Hippocampal formation (tissue), 2 donors: ENCODE measurements at regions not wholly inside any gene's neighbourhood (a gene's known extent, or its start where the extent isn't known, plus 50 kb on each side); places are given as distances from the start of the nearest gene placed in this dataset.
"Not testable (repeated sequence)": the region's sequence is repeated elsewhere in the genome, so short reads cannot be mapped to it uniquely, and the experiment has no call there.

Experiments
- DNase-seq, 2 donors: peaks; one replicate each; lab custom pipeline; 2025; lab: John Stamatoyannopoulos, UW

GRCh38 chr14:85071447-85071846 lies 458.5 kb upstream of the FLRT2 start:
- no peak for DNase-seq

GRCh38 chr14:85074955-85075354 lies 455.0 kb upstream of the FLRT2 start:
- no peak for DNase-seq

DNA sequence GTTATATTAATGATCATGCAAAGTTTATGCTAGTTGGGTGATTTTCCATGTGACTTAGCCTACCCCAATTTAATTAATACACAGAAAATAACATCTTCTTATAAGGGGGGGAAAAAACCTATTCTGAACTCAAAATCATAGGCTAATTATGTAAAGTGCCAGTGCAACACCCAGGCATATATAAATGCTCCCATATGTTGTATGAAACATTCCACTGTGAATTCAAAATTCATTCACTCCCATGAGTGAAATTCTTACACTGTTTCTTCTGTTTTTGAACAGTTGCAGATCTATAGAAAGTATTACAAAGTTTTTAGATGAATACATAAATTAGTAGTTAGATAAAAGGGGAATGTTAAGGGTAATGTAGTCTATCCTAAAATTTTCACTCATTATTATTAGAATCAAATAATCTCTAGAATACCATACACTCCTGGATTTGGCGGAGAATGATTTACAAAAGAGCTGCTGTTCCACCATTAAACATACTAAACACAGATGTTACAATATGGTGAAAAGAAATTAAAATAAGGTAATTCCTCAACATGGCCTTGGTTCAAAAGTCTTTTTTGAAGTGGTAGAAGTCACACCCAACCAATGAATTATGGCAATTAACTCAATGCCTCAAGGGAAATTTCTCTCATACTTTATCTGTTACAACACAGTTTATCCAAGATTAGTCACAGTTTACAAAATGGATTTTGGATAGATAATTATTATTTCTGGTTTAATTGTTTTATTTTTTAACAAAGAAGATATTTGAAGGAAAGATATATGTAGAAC lies 454.1 kb upstream of the FLRT2 start:
- DNase-seq: no peak

GRCh38 chr14:85077716-85078115 lies 452.2 kb upstream of the FLRT2 start:
- not testable (repeated sequence) for DNase-seq

DNA sequence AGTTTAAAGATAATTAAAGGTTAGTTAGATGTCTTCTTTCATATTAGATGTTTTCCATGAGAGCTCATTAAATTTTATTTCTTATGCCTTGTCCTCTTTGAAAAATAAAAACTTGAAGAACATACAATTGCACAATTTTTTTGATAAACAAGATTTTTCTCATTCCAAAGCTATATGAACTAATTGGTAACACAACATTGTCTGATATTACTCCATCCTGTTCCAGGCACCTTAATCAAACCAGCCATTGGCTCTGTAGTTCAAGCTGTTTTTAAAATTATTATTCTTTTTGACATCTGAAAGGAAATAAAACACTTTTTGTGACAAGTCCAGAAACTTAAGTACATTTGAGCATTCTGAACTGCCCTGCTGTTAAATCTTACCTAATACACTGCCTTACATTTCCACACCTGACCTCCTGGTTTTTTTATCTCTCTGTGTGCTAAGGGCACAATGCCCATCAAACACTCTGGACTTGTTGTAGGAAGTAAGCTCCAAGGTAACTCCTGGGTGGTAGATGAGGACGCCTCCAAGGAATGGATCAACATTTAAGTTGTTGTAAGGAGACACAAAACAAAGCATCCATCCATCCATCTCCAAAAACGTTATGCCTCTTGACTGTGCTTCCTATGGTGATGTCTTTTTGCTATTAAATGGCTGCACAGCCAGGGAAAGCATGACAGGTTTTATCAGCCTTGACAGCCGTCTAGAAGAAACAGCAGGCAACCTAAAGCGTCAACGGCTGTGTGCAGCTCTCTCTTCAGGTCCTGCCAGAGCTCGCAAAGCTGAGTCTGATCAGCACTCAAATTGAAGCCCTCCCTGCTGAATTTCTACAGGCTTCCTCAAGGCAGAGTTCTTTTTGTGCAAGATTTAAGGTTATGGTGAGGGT lies 449.9 kb upstream of the FLRT2 start:
- no peak for DNase-seq

GRCh38 chr14:85084344-85084743 lies 445.6 kb upstream of the FLRT2 start:
- no peak for DNase-seq

DNA sequence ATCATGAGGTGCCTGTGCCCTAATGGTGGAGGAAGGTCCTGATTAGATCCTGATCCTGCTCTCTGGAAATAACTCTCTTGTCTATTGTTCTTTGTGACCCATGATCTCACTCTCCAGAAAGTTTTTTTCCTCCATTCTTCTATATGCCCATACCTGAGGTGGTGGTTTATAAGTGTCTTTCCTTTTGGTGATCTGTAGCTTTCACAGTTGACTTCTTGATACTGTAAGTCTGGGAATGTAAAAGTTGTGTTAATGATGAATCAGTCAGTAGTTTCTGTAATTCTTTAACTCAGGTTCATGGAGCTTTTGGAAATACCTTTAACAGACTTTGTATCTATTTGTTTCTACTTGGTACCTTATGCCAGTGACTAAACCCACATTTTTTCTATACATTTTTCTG lies 444.0 kb upstream of the FLRT2 start:
- no peak for DNase-seq

- DNase-seq: no peak
These were observed 442.7 kb upstream of the FLRT2 start for GRCh38 chr14:85087201-85087600.

- no peak for DNase-seq
These were observed 441.8 kb upstream of the FLRT2 start for GRCh38 chr14:85088192-85088591.

- DNase-seq: no peak
These were observed 439.3 kb upstream of the FLRT2 start for GRCh38 chr14:85090681-85091080.

GRCh38 chr14:85093631-85094330 lies 436.2 kb upstream of the FLRT2 start:
- DNase-seq: no peak

GRCh38 chr14:85102591-85102990 lies 427.4 kb upstream of the FLRT2 start:
- DNase-seq: no peak

GRCh38 chr14:85106506-85106905 lies 423.4 kb upstream of the FLRT2 start:
- DNase-seq: no peak

GRCh38 chr14:85112762-85113161 lies 417.2 kb upstream of the FLRT2 start:
- no peak for DNase-seq

- no peak for DNase-seq
These were observed 414.0 kb upstream of the FLRT2 start for GRCh38 chr14:85115921-85116320.

DNA sequence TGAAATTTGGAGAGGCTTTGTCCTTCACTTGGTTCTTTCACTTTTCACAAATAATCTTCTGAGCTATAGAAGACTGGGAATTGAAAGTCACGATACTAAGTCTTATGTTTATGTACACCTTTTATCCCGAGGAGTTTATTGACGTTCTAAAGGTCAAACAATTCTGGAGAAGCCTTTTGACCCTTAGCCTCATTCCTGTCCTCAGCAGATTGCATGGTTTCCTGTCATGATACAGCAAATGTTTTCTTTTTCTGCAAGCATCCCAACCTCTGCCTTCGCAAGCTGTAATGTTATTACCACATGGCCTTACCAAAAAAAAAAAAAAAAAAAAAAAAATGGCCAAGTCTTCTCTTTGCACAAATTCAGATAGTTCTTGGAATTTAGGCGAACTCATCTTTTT lies 411.7 kb upstream of the FLRT2 start:
- DNase-seq: no peak

DNA sequence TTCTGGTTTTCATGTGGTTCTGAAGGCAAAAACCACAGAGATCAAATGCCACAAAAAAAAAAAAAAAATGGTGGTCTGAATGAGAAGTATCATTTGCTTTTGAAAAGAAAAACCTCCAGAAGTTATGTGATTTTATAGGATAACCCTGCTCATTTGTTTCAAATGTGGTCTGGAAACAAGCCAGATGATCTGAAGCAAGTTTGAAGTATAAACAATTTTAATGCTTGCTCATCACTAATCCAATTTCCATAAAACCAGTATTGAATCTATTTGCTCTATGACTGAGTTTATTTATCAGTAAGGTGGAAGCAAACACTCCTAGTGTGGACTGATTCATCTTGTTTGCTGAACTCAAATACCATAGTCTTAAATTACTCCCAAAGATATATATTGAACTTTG lies 407.3 kb upstream of the FLRT2 start:
- no peak for DNase-seq

DNA sequence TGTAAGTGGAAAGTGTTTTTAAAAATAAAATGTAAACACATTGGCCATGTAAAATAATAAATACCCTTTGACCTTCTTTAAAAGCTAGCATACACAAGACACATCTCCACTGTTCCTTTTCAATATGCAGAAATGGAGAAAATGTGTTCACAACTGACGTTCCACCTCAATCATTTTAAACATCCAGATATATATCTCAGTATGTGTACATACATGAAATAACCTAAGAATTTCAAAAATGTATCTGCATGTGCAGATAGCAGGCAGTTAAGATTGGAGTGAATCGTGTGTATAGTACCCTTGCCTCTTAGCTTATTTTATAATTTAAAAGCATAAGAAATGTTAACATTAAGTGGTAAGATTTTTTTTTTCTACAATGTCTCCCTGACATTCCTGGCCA lies 406.2 kb upstream of the FLRT2 start:
- DNase-seq: no peak

GRCh38 chr14:85124631-85125290 lies 405.2 kb upstream of the FLRT2 start:
- no peak for DNase-seq

GRCh38 chr14:85125291-85125670 lies 404.7 kb upstream of the FLRT2 start:
- DNase-seq: no peak

DNA sequence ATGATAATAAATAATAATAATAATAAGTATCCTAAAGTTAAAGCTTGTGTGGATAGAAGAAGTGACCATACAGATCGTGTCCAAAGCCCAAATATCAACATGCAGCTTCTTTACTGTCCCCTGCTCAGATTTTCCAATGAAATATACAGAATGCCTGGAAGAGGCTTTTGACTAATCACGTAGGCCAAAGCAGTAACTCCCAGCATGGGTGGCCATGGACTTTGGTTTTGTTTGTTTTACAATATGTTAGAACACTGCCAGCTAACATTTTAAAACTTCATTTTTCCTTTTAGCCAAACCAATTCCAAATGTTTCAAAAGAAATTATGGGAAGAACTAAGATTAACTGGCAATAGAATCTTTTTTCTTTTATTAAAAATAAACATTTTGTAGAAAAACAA lies 400.0 kb upstream of the FLRT2 start:
- DNase-seq: no peak
